ENCODE measurements at regions not wholly inside any gene's neighbourhood (a gene's known extent, or its start where the extent isn't known, plus 50 kb on each side); places are given as distances from the start of the nearest gene placed in this dataset.

- no peak for TF ChIP-seq SMC3 (IDR thresholded peaks at IDR 0.05; ENCODE audit: low read depth, low read length)
- no peak for TF ChIP-seq MAZ (IDR thresholded peaks at IDR 0.05; ENCODE audit: borderline replicate concordance, low read depth, low read length)
- no peak for TF ChIP-seq CTCF (conservative IDR thresholded peaks at IDR 0.05; ENCODE audit: low read depth, low read length)
- no peak for TF ChIP-seq RCOR1 (IDR thresholded peaks at IDR 0.05; ENCODE audit: insufficient replicate concordance, low read length)
- TF ChIP-seq POLR2A (IDR thresholded peaks at IDR 0.05; ENCODE audit: low read depth, low read length), result no peak
- TF ChIP-seq MAFK (IDR thresholded peaks at IDR 0.05; ENCODE audit: low read depth, low read length), result no peak
- no peak for TF ChIP-seq RAD21 (IDR thresholded peaks at IDR 0.05; ENCODE audit: low read length)
- no peak for TF ChIP-seq CEBPB (IDR thresholded peaks at IDR 0.05; ENCODE audit: low read depth, low read length)
- TF ChIP-seq, protein P1, sequence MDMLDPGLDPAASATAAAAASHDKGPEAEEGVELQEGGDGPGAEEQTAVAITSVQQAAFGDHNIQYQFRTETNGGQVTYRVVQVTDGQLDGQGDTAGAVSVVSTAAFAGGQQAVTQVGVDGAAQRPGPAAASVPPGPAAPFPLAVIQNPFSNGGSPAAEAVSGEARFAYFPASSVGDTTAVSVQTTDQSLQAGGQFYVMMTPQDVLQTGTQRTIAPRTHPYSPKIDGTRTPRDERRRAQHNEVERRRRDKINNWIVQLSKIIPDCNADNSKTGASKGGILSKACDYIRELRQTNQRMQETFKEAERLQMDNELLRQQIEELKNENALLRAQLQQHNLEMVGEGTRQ (IDR thresholded peaks at IDR 0.05; ENCODE audit: low read depth, low read length), result no peak
Observed at GRCh38 chr3:166481340-166481739, 644.1 kb upstream of the BCHE start.

Measured in IMR-90 (cell line).